HG03064 (cell line): ENCODE measurements at regions not wholly inside any gene's neighbourhood (a gene's known extent, or its start where the extent isn't known, plus 50 kb on each side); places are given as distances from the start of the nearest gene placed in this dataset.
"Not testable (repeated sequence)": the region's sequence is repeated elsewhere in the genome, so short reads cannot be mapped to it uniquely, and the experiment has no call there.

ENCODE experiments used
- ATAC-seq: cut with Tn5 transposase; IDR thresholded peaks from one replicate; pipeline ENCODE4 v1.9.1; 2021; ENCODE audit warnings: low read depth; ENCODE audit not compliant: unreplicated experiment

GRCh38 chr14:97946240-97946639 is 1149.1 kb downstream of the VRK1 start:
- no peak for ATAC-seq

- ATAC-seq, result no peak
Observed at GRCh38 chr14:97946641-97947040, 1149.5 kb downstream of the VRK1 start.

- ATAC-seq, result no peak
Observed at GRCh38 chr14:97948841-97949240, 1151.7 kb downstream of the VRK1 start.

- no peak for ATAC-seq
Observed at GRCh38 chr14:97956581-97957340, 1159.6 kb downstream of the VRK1 start.

GRCh38 chr14:97959251-97959650 is 1162.1 kb downstream of the VRK1 start:
- ATAC-seq, result no peak

GRCh38 chr14:97960436-97960835 is 1163.3 kb downstream of the VRK1 start:
- ATAC-seq, result no peak

- no peak for ATAC-seq
Observed at GRCh38 chr14:97970222-97970621, 1173.0 kb downstream of the VRK1 start.

- no peak for ATAC-seq
Observed at GRCh38 chr14:97975216-97975615, 1178.0 kb downstream of the VRK1 start.

GRCh38 chr14:97975962-97976361 is 1178.8 kb downstream of the VRK1 start:
- no peak for ATAC-seq

- no peak for ATAC-seq
Observed at GRCh38 chr14:97976861-97977260, 1179.7 kb downstream of the VRK1 start.

GRCh38 chr14:97977651-97978261 is 1180.6 kb downstream of the VRK1 start:
- no peak for ATAC-seq

- ATAC-seq, result no peak
Observed at GRCh38 chr14:97978341-97978740, 1181.2 kb downstream of the VRK1 start.

GRCh38 chr14:97993508-97994019 is 1196.4 kb downstream of the VRK1 start:
- no peak for ATAC-seq

GRCh38 chr14:97994020-97994531 is 1196.9 kb downstream of the VRK1 start:
- no peak for ATAC-seq

- ATAC-seq, result no peak
Observed at GRCh38 chr14:97995038-97995437, 1197.9 kb downstream of the VRK1 start.

GRCh38 chr14:97995531-97995930 is 1198.3 kb downstream of the VRK1 start:
- no peak for ATAC-seq

- ATAC-seq, result no peak
Observed at GRCh38 chr14:98006008-98006407, 1208.8 kb downstream of the VRK1 start.

GRCh38 chr14:98008381-98009113 is 1211.4 kb downstream of the VRK1 start:
- ATAC-seq, result no peak

- ATAC-seq, result not testable (repeated sequence)
Observed at GRCh38 chr14:98009177-98009576, 1212.0 kb downstream of the VRK1 start.

GRCh38 chr14:98010784-98011183 is 1213.6 kb downstream of the VRK1 start:
- no peak for ATAC-seq
